ENCODE measurements at regions not wholly inside any gene's neighbourhood (a gene's known extent, or its start where the extent isn't known, plus 50 kb on each side); places are given as distances from the start of the nearest gene placed in this dataset.

DNA sequence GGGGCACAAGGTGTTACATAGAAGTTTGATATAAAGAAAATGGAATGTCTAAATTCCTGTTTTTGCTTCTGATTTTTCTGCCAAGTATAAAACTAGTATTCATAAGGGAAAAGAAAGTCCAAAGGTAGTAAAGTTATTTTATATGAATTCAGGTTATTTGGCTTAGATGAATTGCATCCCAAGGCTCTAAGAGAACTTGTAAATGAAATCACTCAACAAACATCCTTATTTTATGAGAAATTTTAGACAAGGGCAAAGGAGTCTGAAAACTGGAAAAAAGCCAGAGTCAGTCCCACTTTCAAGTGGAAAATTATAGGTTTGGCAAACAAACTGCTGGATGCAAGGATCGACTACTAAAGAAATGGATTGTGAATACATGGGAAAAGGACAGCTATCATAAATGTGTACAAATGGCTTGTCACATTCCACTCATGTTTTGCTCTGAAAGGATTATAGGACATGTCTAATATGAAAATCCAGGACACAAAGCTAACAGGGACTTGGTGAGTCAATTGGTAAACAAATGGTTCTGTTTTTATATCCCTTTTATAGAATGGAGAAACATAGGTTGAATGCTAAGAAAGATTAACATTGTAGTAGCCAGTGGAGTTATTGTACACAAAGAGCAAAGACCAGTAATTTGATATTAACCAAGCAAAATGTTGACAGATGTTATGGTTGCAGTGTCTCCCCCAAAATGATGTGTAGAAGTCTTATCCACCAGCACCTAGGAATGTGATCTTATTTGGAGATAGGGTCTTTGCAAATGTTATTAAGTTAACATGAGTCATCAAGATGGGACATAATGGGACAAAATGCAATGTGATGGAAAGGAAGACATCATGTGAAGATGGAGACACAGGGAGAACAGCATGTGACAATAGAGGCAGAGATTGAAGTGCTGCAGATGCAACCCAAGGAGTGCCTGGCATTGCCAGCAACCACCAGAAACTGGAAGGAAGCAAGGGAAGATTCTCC, 495.7 kb downstream of the TLE1 start:
- no peak overlapping the region for H3K27ac ChIP-seq
- TF ChIP-seq, protein P1, sequence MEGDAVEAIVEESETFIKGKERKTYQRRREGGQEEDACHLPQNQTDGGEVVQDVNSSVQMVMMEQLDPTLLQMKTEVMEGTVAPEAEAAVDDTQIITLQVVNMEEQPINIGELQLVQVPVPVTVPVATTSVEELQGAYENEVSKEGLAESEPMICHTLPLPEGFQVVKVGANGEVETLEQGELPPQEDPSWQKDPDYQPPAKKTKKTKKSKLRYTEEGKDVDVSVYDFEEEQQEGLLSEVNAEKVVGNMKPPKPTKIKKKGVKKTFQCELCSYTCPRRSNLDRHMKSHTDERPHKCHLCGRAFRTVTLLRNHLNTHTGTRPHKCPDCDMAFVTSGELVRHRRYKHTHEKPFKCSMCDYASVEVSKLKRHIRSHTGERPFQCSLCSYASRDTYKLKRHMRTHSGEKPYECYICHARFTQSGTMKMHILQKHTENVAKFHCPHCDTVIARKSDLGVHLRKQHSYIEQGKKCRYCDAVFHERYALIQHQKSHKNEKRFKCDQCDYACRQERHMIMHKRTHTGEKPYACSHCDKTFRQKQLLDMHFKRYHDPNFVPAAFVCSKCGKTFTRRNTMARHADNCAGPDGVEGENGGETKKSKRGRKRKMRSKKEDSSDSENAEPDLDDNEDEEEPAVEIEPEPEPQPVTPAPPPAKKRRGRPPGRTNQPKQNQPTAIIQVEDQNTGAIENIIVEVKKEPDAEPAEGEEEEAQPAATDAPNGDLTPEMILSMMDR (conservative IDR thresholded peaks at IDR 0.05): no peak
- TF ChIP-seq ZFX (IDR thresholded peaks at IDR 0.05): no peak

DNA sequence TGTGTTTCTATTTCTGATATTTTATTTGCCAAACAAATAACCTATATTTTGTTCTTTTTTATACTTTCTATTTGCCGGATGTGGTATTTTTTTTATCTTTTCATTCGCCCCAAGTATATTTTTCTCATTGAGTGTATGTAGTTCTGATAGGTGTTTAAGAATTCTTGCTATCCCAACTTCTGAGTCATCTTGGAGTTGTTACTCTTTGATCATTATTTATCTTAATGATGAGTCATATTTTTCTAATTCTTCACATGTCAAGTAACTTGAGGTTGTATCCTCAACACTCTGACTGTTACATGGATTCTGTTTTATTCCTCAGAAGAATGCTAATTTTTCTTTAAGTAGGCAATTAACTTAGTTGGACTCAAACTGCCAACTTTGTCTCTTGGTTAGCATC, 498.1 kb downstream of the TLE1 start:
- no peak overlapping the region for H3K27ac ChIP-seq
- TF ChIP-seq, protein P1 (conservative IDR thresholded peaks at IDR 0.05): no peak
- TF ChIP-seq ZFX (IDR thresholded peaks at IDR 0.05): no peak

DNA sequence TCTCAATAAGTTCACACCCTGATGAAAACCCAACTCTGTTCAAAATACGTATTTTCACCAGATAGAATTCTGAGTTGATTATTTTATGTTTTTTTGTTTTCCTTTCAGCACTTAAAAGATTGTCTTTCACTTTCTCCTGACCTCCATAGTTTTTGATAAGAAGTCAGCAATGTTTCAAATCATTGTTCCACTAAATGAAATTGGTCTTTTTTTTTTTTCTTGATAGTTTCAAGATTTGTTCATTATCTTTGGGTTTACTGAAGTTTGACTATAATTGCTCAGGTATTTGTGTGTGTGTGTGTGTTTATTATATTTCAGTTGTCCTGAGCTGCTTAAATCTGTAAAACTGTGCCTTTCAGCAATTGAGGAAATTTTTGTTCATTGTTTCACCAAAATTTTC, 498.7 kb downstream of the TLE1 start:
- no peak for TF ChIP-seq ZFX (IDR thresholded peaks at IDR 0.05)
- TF ChIP-seq, protein P1 (conservative IDR thresholded peaks at IDR 0.05): no peak
- no peak overlapping the region for H3K27ac ChIP-seq

- TF ChIP-seq ZFX (IDR thresholded peaks at IDR 0.05): no peak
- TF ChIP-seq, protein P1 (conservative IDR thresholded peaks at IDR 0.05): no peak
- H3K27ac ChIP-seq: no peak overlapping the region
Measured at GRCh38 chr9:81183761-81184160, 505.6 kb downstream of the TLE1 start.

DNA sequence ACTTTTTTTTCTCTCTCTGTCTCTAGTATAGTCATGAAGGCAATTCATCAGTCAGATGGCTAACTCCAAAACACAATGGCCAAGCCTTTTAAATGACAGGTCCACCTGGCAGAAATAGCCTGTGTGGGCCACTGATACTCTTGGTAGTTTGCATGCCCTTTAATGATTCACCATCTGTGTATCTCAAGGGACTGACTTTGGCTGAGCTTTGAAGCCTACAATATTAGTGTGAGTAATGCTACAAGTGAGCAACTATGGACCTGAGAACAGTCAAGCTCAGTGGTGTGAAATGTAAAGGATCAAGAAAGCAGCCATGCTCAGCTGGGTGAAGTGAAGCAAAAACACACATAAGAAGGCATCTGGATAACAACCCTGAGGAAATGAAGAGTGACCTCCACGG, 506.9 kb downstream of the TLE1 start:
- TF ChIP-seq ZFX (IDR thresholded peaks at IDR 0.05): no peak
- TF ChIP-seq, protein P1 (conservative IDR thresholded peaks at IDR 0.05): no peak
- H3K27ac ChIP-seq: no peak overlapping the region

- H3K27ac ChIP-seq: no peak overlapping the region
- TF ChIP-seq ZFX (IDR thresholded peaks at IDR 0.05): no peak
- TF ChIP-seq, protein P1 (conservative IDR thresholded peaks at IDR 0.05): peak; percentile 31
Measured at GRCh38 chr9:81174023-81174422, 515.3 kb downstream of the TLE1 start.

DNA sequence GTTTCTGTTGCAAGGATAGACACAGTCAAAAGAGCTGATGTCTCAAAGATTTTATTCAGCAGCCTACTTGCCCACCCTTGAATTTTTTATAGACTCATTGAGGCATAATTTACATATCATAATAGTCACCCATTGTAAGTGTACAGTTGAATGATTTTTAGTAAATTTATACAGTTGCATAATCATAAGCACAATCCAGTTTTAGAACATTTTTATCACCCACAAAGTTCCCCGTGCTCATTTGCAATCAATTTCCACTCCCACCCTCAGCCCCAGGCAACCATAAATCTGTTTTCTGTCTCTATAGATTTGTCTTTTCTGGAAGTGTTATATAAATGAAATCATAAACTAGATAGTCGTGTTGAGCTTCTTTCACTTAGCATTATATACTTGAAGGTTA, 517.7 kb downstream of the TLE1 start:
- no peak overlapping the region for H3K27ac ChIP-seq

More for the DNA sequence above, 517.7 kb downstream of the TLE1 start:
- TF ChIP-seq ZFX (IDR thresholded peaks at IDR 0.05): no peak
- TF ChIP-seq, protein P1 (conservative IDR thresholded peaks at IDR 0.05): no peak

Data from C4-2B (cell line).